ENCODE measurements at regions not wholly inside any gene's neighbourhood (a gene's known extent, or its start where the extent isn't known, plus 50 kb on each side); places are given as distances from the start of the nearest gene placed in this dataset.

GRCh38 chr6:3560211-3560610, 103.4 kb upstream of the SLC22A23 start:
- in situ Hi-C loops (cut with HindIII; ENCODE audit: low sequenced_read_pairs): no loop called here

DNA sequence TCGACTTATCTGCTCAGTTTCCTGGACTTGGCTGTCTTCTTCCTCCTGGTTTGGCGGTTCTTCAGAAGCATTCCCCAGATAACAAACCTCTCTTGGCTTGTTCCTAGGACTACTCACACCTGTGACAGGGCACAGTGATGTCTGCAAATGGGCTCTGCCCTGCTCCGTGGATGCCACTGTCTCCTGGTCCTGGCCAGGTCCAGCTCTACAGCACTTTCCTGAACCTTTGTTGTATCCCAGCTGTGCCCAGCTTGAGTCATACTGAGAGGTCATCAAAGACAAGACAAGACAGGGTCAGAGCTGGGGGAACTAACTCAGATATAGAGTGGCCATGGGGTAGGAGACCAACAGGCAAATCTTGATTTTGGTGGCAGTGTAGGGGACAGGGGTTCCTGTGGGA, 102.7 kb upstream of the SLC22A23 start:
- in situ Hi-C loops (cut with HindIII; ENCODE audit: low sequenced_read_pairs): no loop called here

DNA sequence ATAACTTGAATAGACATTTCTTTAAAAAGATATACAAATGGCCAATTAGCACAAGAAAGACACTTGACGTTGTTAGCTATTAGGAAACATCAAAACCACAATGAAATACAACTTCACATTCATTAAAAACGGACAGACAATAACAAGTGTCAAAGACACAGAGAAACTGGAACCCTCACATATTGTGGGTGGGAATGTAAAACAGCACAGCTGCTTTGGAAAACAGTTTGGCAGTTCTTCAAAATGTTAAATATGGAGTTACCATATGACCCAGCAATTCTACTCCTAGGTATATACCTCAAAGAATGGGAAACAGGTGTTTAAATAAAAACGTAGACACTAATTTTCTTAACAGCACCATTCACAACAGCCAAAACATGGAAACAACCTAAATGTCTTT, 100.5 kb upstream of the SLC22A23 start:
- in situ Hi-C loops (cut with HindIII; ENCODE audit: low sequenced_read_pairs): no loop called here

DNA sequence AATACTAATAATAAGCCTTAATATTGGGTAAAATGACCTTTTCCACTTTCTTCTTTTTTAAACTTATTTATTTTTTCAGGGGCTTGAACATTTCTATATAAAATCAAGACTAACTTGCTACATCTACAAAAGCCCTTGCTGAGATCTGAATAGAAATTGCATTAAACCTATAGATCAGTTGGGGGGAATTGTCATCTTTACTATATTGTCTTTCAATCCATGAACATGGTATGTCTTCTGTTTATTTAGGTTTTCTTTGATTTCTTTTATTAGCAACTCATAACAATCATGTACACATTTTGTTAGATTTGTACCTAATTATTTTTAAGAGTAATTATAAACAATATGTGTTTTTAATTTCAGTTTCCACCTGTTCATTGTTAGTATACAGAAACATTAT, 96.4 kb upstream of the SLC22A23 start:
- in situ Hi-C loops (cut with HindIII; ENCODE audit: low sequenced_read_pairs): no loop called here

- in situ Hi-C loops (cut with HindIII; ENCODE audit: low sequenced_read_pairs): no loop called here
These were observed 95.1 kb upstream of the SLC22A23 start for GRCh38 chr6:3551716-3552511.

- in situ Hi-C loops (cut with HindIII; ENCODE audit: low sequenced_read_pairs): no loop called here
These were observed 92.6 kb upstream of the SLC22A23 start for GRCh38 chr6:3549314-3549940.

GRCh38 chr6:3546121-3546520, 89.3 kb upstream of the SLC22A23 start:
- in situ Hi-C loops (cut with HindIII; ENCODE audit: low sequenced_read_pairs): no loop called here

DNA sequence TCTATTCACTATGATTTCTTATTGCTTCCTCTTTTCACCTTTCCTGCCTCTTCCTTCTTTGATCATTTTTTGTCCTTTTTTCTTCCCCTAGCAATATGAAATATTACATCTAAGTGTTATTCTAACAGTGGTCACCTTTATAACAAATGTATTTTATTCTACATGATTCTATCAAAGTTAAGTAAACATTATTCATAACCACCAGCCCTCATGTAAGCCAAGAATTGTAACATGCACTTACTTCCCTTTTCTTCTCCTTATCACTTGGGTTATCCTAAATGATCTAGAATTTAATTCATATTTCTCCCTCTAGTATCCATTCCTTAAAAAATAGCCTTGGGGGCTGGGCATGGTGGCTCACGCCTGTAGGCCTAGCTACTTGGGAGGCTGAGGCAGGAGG, 88.3 kb upstream of the SLC22A23 start:
- in situ Hi-C loops (cut with HindIII; ENCODE audit: low sequenced_read_pairs): no loop called here

- in situ Hi-C loops (cut with HindIII; ENCODE audit: low sequenced_read_pairs): no loop called here
These were observed 85.3 kb upstream of the SLC22A23 start for GRCh38 chr6:3542032-3542640.

GRCh38 chr6:3541006-3541585, 84.2 kb upstream of the SLC22A23 start:
- in situ Hi-C loops (cut with HindIII; ENCODE audit: low sequenced_read_pairs): no loop called here

DNA sequence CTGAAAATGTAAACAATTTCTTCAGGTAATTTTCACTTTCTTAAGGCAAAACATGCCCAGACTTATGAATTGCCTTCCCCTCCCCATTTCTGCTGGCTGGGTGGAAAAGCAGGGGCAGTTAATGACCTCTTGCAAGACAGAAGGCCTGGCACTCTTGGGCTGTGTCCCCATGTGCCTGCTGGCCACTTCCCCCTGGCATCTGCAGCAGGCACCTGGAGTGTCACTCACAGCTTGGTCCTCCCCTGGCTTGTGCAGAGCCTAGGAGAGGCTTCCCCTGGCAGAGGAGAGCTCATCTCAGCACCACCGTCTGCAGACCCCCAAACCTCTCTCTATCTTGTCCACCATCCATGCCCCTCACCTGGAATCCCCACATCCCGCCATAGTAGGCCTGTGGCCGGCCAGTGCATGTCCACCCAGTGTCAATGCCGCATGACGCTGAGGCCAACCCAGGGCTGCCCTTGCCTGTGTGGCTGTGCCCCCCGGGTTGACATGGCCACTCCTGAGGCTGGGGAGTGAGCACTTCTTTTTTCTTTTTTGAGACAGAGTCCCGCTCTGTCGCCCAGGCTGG, 83.5 kb upstream of the SLC22A23 start:
- in situ Hi-C loops (cut with HindIII; ENCODE audit: low sequenced_read_pairs): no loop called here

- in situ Hi-C loops (cut with HindIII; ENCODE audit: low sequenced_read_pairs): no loop called here
These were observed 81.7 kb upstream of the SLC22A23 start for GRCh38 chr6:3538536-3538935.

GRCh38 chr6:3536901-3537300, 80.1 kb upstream of the SLC22A23 start:
- in situ Hi-C loops (cut with HindIII; ENCODE audit: low sequenced_read_pairs): no loop called here

DNA sequence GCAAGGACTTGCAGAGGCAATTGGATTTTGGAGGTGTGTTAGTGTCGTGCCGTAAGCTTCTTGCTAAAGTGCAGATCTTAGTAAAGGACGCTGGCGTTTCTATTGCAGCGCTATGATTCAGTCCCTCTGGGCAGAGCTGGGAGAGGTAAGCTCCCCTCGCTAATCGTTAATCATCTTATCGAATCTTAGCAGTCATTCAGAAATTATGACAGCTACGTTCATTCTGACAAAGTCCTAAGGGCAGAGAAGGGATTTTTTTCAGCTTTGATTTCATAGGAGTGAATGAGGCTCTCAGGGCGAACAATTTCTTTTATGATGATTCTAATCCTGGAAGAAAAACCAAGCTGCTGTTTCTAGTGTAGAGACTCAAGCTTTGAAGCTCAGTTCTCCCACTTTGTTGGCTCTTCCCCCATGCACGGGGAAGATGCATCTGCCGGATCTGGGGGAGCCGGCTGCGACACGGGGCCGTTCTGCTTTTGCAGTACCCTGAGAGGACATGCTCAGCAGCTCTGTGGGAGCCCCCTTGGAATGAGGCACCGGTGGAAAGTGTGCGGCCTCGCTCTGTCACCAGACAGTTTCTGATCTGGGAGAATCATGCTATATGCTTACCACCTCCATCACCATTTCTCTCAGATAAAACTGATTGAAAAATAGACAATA, 79.1 kb upstream of the SLC22A23 start:
- in situ Hi-C loops (cut with HindIII; ENCODE audit: low sequenced_read_pairs): no loop called here

DNA sequence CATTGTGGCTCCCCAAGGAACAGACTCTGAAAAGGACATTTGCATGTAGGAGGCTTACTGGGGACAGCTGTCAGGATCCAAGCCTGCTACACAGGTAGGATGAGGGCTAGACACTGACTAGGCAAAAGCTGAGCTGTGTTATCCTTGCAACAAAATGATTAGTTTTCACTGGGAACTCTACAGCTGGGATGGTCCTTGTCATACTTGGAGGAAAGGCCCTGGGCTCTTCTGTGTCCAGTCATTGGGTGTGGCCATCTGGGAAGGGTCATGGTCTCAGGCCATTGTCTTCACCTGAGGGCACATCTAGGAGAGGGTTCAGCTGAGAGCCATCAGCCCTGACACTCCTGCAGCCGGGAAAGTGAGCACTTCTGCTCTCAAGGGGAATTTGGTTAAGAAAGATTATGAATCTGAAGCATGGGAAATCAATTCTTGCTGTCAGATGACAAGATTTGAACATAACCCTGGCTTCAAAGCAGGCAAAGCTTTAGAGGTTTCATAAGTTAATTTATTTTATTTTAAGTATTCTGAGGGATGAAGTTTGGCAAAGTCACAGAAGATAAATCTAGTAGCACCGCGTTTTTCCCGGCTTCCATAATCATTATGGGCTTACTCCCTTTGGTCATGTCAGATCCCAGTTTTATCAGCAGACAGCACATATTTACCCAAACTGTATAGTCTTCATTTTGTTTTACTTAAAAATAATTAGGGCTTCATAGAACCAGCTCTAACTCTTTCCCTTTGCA, 78.4 kb upstream of the SLC22A23 start:
- in situ Hi-C loops (cut with HindIII; ENCODE audit: low sequenced_read_pairs): no loop called here

- in situ Hi-C loops (cut with HindIII; ENCODE audit: low sequenced_read_pairs): loop anchor here (5.0 kb wide), 1 partner anchor 42 kb away; no protein-coding TSS in a partner anchor
These were observed 77.7 kb upstream of the SLC22A23 start for GRCh38 chr6:3534599-3534998.

- in situ Hi-C loops (cut with HindIII; ENCODE audit: low sequenced_read_pairs): loop anchor here (5.0 kb wide), 1 partner anchor 42 kb away; no protein-coding TSS in a partner anchor
These were observed 77.1 kb upstream of the SLC22A23 start for GRCh38 chr6:3533981-3534380.

- in situ Hi-C loops (cut with HindIII; ENCODE audit: low sequenced_read_pairs): loop anchor here (5.0 kb wide), 1 partner anchor 40 kb away; no protein-coding TSS in a partner anchor
These were observed 75.6 kb upstream of the SLC22A23 start for GRCh38 chr6:3532296-3532916.

- in situ Hi-C loops (cut with HindIII; ENCODE audit: low sequenced_read_pairs): loop anchor here (5.0 kb wide), 1 partner anchor 39 kb away; no protein-coding TSS in a partner anchor
These were observed 74.6 kb upstream of the SLC22A23 start for GRCh38 chr6:3531481-3531880.
